DOHH2 (cell line): ENCODE measurements at regions not wholly inside any gene's neighbourhood (a gene's known extent, or its start where the extent isn't known, plus 50 kb on each side); places are given as distances from the start of the nearest gene placed in this dataset.

Experiments
- CTCF ChIP-seq: fragments of 200-600 bp; sonication (generic); IDR thresholded peaks from one replicate; pipeline ENCODE4 v1.5.1; 2014; ENCODE audit warnings: antibody characterized with exemption, mild to moderate bottlenecking, low read depth, low read length; ENCODE audit not compliant: poor library complexity, severe bottlenecking
- EZH2phosphoT487 ChIP-seq: fragments of 200-600 bp; sonication (generic); IDR thresholded peaks from 2 replicates; pipeline ENCODE4 v1.6.1; 2017; ENCODE audit warnings: borderline replicate concordance, mild to moderate bottlenecking, antibody characterized with exemption, low read length, moderate library complexity, mixed read lengths

GRCh38 chr19:5234412-5234811 is 106.2 kb downstream of the PTPRS start:
- TF ChIP-seq CTCF (no peak), EZH2phosphoT487 (no peak)
